Activated naive CD8-positive, alpha-beta T cell (primary cell): ENCODE measurements at regions not wholly inside any gene's neighbourhood (a gene's known extent, or its start where the extent isn't known, plus 50 kb on each side); places are given as distances from the start of the nearest gene placed in this dataset.

Experiments used
- H3K27ac Mint-ChIP-seq: one replicate; pipeline ENCODE4 v1.8.0; 2021; ENCODE audit warnings: mixed read lengths
- H3K27me3 Mint-ChIP-seq: one replicate; pipeline ENCODE4 v1.8.0; 2021; ENCODE audit warnings: mixed read lengths
- H3K36me3 Mint-ChIP-seq: one replicate; pipeline ENCODE4 v1.8.0; 2021; ENCODE audit warnings: mixed read lengths
- H3K4me1 Mint-ChIP-seq: one replicate; pipeline ENCODE4 v1.8.0; 2021; ENCODE audit warnings: low read depth, mixed read lengths
- H3K4me3 Mint-ChIP-seq: one replicate; pipeline ENCODE4 v1.8.0; 2021; ENCODE audit warnings: mild to moderate bottlenecking, mixed read lengths
- H3K9me3 Mint-ChIP-seq: one replicate; pipeline ENCODE4 v1.8.0; 2021; ENCODE audit warnings: low read depth, mixed read lengths

GRCh38 chr20:60240415-60240814, 282.2 kb downstream of the CDH26 start:
- H3K27me3 Mint-ChIP-seq, result peaks cover 7% of the 10 kb centered on the region
- H3K4me3 Mint-ChIP-seq, result no peak overlapping the region
- no peak overlapping the region for H3K27ac Mint-ChIP-seq
- H3K9me3 Mint-ChIP-seq, result no peaks in the 10 kb centered on the region
- H3K4me1 Mint-ChIP-seq, result no peaks in the 10 kb centered on the region
- H3K36me3 Mint-ChIP-seq, result no peaks in the 10 kb centered on the region

- Mint-ChIP-seq H3K27me3 (peaks cover 5% of the 10 kb centered on the region), H3K36me3 (no peaks in the 10 kb centered on the region), H3K9me3 (no peaks in the 10 kb centered on the region), H3K4me1 (no peaks in the 10 kb centered on the region), H3K4me3 (no peak overlapping the region), H3K27ac (no peak overlapping the region)
Observed at GRCh38 chr20:60240986-60241385, 282.8 kb downstream of the CDH26 start.

DNA sequence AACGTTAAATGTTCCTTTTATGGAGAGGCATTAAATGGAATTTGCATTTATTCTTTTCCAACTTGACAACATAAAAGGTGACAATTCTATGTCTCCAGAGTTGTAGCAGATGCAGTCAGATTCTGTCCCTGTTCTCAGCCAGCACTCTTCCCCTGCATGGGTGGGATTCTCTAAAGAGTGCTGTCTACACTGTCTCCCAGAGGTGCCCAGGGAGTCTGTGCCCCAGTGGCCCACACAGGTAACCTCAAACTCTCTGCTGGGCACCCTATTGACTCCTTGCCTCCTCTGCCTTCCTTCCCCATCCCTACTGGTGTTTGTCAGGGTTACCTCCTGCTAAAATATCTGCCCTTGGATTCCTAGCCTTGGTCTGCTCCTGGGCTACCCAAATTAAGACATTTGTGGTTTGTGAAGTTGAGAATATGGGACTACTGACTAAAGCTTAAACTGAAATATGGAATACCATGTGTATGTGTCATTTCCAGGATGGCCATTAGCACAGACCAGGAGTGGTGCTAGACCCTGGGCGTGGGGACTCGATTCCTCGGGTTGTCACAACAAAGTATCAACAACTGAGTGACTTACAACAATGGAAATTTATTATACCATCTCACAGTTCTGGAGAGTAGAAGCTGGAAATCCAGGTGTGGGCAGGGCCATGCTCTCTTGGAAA, 284.7 kb downstream of the CDH26 start:
- Mint-ChIP-seq H3K27me3 (peaks cover 3% of the 10 kb centered on the region), H3K36me3 (no peaks in the 10 kb centered on the region), H3K4me3 (no peak overlapping the region), H3K9me3 (no peaks in the 10 kb centered on the region), H3K4me1 (no peaks in the 10 kb centered on the region), H3K27ac (no peak overlapping the region)

DNA sequence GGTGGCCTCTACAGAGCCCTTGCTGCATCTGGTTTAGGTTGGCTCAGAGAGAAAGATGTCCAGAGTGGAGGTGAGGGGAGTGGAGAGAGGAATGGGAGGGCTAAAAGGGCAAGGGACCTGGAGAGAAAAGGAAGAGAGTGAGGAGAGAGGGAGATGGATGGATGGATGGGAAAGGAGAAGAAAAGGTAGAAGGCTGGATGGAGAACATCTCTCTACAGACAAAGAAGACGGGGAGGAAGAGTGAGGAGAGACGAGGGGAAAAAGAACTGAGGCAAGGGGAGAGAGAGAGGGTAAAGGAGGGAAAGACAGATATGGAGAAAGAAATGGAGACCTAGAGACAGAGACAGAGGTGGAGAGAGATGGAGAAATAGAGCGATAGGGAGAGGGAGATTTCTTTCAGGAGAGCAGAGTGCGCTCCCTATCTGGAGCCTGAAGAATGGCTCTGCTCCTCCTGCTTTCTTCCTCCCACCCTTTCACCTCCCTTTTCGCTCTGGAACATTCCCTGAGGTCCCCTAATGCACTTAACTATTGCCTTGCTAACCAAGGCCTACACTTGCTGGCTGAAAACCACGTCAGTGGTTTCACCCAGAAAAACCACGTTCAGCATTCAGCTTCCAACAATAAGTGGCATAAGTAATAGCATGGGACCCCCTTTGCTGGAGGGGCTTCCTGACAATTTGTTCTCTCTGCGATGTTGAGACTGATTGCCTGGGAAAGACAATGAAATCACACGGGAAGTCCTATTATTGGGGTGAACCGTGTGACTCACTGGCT, 286.3 kb downstream of the CDH26 start:
- no peaks in the 10 kb centered on the region for H3K9me3 Mint-ChIP-seq
- H3K36me3 Mint-ChIP-seq, result no peaks in the 10 kb centered on the region
- no peaks in the 10 kb centered on the region for H3K27me3 Mint-ChIP-seq
- no peak overlapping the region for H3K4me3 Mint-ChIP-seq
- no peak overlapping the region for H3K27ac Mint-ChIP-seq
- no peaks in the 10 kb centered on the region for H3K4me1 Mint-ChIP-seq

DNA sequence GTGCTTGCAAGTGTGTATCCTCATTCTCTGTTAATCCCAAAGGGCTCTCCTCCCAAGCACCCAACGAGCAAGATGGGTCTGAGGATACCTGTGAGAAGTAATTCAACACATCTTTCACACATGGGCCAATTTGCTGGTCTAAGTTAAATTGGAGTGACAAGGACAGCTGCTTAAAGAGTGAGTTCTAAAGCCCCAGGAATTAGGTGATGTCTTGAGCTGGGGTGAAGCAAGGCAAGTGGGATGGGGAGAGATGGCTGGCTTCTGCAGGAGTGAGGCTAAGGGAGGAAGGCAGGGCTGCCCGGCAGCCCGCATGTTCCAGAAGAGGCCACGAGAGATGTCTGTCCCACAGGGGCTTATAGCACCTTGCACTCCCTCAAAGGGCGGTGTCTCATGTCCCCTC, 288.5 kb downstream of the CDH26 start:
- no peaks in the 10 kb centered on the region for H3K9me3 Mint-ChIP-seq
- H3K4me3 Mint-ChIP-seq, result no peak overlapping the region
- no peaks in the 10 kb centered on the region for H3K27me3 Mint-ChIP-seq
- no peaks in the 10 kb centered on the region for H3K4me1 Mint-ChIP-seq
- no peak overlapping the region for H3K27ac Mint-ChIP-seq
- H3K36me3 Mint-ChIP-seq, result no peaks in the 10 kb centered on the region

- H3K9me3 Mint-ChIP-seq, result no peaks in the 10 kb centered on the region
- H3K36me3 Mint-ChIP-seq, result no peaks in the 10 kb centered on the region
- H3K4me1 Mint-ChIP-seq, result no peaks in the 10 kb centered on the region
- H3K4me3 Mint-ChIP-seq, result no peak overlapping the region
- no peaks in the 10 kb centered on the region for H3K27me3 Mint-ChIP-seq
- no peak overlapping the region for H3K27ac Mint-ChIP-seq
Observed at GRCh38 chr20:60249436-60249835, 291.2 kb downstream of the CDH26 start.

DNA sequence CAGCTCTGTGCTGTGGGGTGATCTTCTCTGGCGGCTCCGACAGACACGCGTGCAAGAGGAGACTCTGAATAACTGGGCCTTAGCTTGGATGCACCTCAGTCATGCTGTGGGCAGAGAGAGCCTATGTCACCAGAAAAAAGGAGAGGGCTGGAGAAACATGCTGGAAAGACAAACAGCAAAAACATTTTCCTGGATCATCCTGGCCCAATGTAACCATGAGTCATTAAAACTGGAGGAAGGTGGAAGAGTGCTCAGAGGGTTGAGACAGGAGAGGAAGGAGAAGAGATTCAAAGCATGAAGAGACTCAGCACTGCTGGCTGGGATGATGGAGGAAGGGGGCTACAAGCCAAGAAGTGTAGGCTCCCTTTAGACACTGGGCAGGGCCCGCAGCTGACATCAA, 292.0 kb downstream of the CDH26 start:
- no peaks in the 10 kb centered on the region for H3K36me3 Mint-ChIP-seq
- no peak overlapping the region for H3K4me3 Mint-ChIP-seq
- no peaks in the 10 kb centered on the region for H3K9me3 Mint-ChIP-seq
- no peaks in the 10 kb centered on the region for H3K27me3 Mint-ChIP-seq
- no peaks in the 10 kb centered on the region for H3K4me1 Mint-ChIP-seq
- H3K27ac Mint-ChIP-seq, result no peak overlapping the region

DNA sequence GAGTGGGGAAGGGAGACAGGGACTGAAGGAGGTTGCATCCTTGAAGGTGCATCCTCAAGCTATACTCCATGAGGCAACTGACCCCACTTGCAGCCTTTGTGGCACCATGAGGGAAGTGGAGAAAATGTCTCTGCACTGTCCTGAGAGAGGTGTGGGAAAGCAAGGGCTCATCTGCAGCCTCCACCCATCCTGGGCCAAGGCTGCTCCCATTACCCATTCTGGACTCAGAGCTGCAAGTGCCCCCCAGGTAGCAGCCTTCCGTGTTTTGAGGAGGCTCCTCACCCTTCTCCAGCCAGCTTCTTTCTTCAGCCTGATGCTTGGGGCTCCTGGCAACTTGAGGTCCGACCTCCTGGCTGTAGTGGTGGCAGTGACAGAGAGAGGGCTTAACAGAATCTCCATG, 294.6 kb downstream of the CDH26 start:
- Mint-ChIP-seq H3K4me1 (no peaks in the 10 kb centered on the region), H3K9me3 (no peaks in the 10 kb centered on the region), H3K36me3 (no peaks in the 10 kb centered on the region), H3K4me3 (no peak overlapping the region), H3K27ac (no peak overlapping the region), H3K27me3 (no peaks in the 10 kb centered on the region)

DNA sequence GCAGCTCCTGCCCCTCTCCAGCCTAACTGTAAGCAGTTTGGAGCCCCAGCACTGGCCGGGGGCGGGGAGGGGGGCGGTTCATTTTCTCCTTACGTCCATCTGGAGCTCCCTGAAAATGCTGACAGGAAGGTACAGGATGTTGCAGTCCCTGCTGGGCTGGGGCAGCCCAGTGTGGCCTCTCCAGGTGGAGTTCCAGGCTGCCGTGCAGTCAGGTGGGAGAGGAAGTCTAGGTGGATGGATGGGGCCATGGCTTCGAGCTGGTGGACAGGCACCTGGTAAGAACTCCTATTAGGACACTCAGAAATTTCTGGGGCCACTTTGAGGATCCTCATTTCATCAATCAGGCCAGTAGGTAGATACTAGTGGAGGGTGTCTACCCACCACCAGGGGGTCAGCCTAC, 295.2 kb downstream of the CDH26 start:
- no peaks in the 10 kb centered on the region for H3K4me1 Mint-ChIP-seq
- no peaks in the 10 kb centered on the region for H3K9me3 Mint-ChIP-seq
- no peak overlapping the region for H3K4me3 Mint-ChIP-seq
- no peaks in the 10 kb centered on the region for H3K36me3 Mint-ChIP-seq
- no peaks in the 10 kb centered on the region for H3K27me3 Mint-ChIP-seq
- H3K27ac Mint-ChIP-seq, result no peak overlapping the region

- Mint-ChIP-seq H3K4me3 (no peak overlapping the region), H3K27me3 (no peaks in the 10 kb centered on the region), H3K9me3 (no peaks in the 10 kb centered on the region), H3K27ac (no peak overlapping the region), H3K36me3 (no peaks in the 10 kb centered on the region), H3K4me1 (no peaks in the 10 kb centered on the region)
Observed at GRCh38 chr20:60254901-60255411, 296.7 kb downstream of the CDH26 start.

DNA sequence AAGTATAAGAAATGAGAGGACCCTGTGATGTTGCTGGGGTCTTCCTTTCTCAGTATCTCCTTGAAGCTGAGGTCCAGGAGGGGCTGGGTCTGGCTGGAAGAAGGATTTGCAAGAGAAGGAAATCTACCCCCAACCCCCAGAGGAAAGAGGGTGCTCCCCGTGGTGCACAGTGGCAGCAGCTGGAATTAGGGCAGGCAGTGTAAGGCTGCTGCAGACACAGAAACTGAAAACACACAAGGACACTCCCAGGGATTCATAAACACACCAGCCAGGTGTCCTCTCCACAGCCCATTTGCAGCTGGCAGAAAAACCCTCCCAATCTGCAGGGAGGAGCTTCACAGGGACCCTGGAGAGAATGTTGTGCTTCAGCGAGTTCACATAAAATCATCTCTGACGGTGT, 297.2 kb downstream of the CDH26 start:
- H3K4me1 Mint-ChIP-seq, result no peaks in the 10 kb centered on the region
- no peaks in the 10 kb centered on the region for H3K27me3 Mint-ChIP-seq
- H3K9me3 Mint-ChIP-seq, result no peaks in the 10 kb centered on the region
- H3K36me3 Mint-ChIP-seq, result no peaks in the 10 kb centered on the region
- H3K27ac Mint-ChIP-seq, result no peak overlapping the region
- H3K4me3 Mint-ChIP-seq, result no peak overlapping the region

DNA sequence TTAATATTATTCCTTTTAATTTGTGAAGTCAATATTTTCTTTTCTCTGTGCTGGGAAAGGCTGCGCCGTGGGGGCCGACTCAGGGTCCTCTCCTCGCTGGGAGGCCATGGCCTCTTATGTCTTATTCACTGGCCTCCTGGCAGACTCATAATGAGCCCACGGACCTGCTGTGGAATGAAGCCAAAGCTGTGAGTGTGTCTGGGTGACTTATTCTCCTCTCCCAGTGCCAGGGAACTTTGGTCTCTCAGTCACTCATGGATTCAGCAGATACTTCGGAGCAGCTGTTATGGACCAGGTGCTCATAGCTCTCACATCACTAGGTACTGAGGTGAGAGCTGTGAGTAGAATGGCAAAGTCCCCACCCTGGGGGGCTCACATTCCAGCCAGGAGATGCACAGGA, 297.6 kb downstream of the CDH26 start:
- H3K4me1 Mint-ChIP-seq, result no peaks in the 10 kb centered on the region

GRCh38 chr20:60256811-60257210, 298.6 kb downstream of the CDH26 start:
- Mint-ChIP-seq H3K36me3 (no peaks in the 10 kb centered on the region), H3K27ac (no peak overlapping the region), H3K27me3 (no peaks in the 10 kb centered on the region), H3K4me3 (no peak overlapping the region), H3K4me1 (no peaks in the 10 kb centered on the region), H3K9me3 (no peaks in the 10 kb centered on the region)

More for the DNA sequence above, 297.6 kb downstream of the CDH26 start:
- Mint-ChIP-seq H3K36me3 (no peaks in the 10 kb centered on the region), H3K4me3 (no peak overlapping the region), H3K27ac (no peak overlapping the region), H3K27me3 (no peaks in the 10 kb centered on the region), H3K9me3 (no peaks in the 10 kb centered on the region)

- Mint-ChIP-seq H3K27me3 (no peaks in the 10 kb centered on the region), H3K9me3 (no peaks in the 10 kb centered on the region), H3K4me1 (no peaks in the 10 kb centered on the region), H3K36me3 (no peaks in the 10 kb centered on the region), H3K27ac (no peak overlapping the region), H3K4me3 (no peak overlapping the region)
Observed at GRCh38 chr20:60257671-60258070, 299.4 kb downstream of the CDH26 start.

GRCh38 chr20:60258255-60258863, 300.1 kb downstream of the CDH26 start:
- H3K27me3 Mint-ChIP-seq, result no peaks in the 10 kb centered on the region

More at GRCh38 chr20:60258255-60258863, 300.1 kb downstream of the CDH26 start:
- H3K27ac Mint-ChIP-seq, result no peak overlapping the region
- no peak overlapping the region for H3K4me3 Mint-ChIP-seq
- no peaks in the 10 kb centered on the region for H3K36me3 Mint-ChIP-seq
- no peaks in the 10 kb centered on the region for H3K4me1 Mint-ChIP-seq
- H3K9me3 Mint-ChIP-seq, result no peaks in the 10 kb centered on the region
